ENCODE measurements at regions not wholly inside any gene's neighbourhood (a gene's known extent, or its start where the extent isn't known, plus 50 kb on each side); places are given as distances from the start of the nearest gene placed in this dataset.

DNA sequence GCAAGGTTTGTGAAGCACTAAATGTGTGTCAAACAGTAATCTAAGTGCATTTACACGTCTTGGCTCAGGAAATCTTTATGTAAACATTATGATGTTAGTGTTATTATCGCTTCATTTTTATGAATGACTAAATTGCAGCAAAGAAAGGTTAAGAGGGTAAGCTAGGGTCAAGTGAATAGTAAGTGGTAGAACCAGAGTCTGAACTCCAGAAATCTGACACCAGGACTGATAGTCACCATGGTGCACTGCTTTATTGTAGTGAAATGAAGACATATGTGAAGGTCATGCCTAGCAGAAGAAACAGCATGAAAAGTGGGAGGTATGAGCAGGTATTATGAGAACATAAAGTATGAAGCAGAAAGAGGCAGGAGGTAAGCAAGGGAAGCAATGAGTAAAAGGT, 368.7 kb upstream of the TENM4 start:
- Mint-ChIP-seq H3K27me3 (no peaks in the 10 kb centered on the region), H3K4me1 (no peaks in the 10 kb centered on the region), H3K36me3 (no peaks in the 10 kb centered on the region), H3K4me3 (no peak overlapping the region), H3K9me3 (peaks cover 6% of the 10 kb centered on the region), H3K27ac (no peak overlapping the region)
- no peak for DNase-seq (ENCODE audit: low spot score in 2 of 2)
- ATAC-seq (ENCODE audit: low read depth), result no peak

GRCh38 chr11:79807506-79807905, 366.7 kb upstream of the TENM4 start:
- H3K27me3 Mint-ChIP-seq, result no peaks in the 10 kb centered on the region
- ATAC-seq (ENCODE audit: low read depth) (no peak), DNase-seq (ENCODE audit: low spot score in 2 of 2) (no peak)
- H3K4me1 Mint-ChIP-seq, result no peaks in the 10 kb centered on the region
- H3K4me3 Mint-ChIP-seq, result no peak overlapping the region
- peaks cover 6% of the 10 kb centered on the region for H3K9me3 Mint-ChIP-seq
- H3K27ac Mint-ChIP-seq, result no peak overlapping the region
- H3K36me3 Mint-ChIP-seq, result no peaks in the 10 kb centered on the region

DNA sequence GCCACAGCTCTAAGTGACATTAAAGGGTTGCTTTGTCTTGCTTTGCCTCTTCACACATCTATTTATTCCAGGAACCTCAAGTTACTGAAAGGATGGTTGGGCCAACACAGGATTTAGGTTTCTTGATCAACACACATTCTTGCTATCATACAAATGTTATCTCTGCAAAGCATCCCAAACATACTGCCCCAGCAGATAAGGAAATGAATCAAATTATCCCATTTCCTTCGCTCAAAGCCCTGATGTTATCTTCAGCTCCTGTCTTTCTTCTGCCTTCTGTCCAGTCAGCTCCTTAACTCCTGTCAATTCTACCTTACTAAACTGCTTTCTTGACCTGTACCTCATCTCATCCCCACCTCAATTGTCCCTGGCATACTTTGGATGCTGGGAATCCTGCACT, 355.9 kb upstream of the TENM4 start:
- DNase-seq (ENCODE audit: low spot score in 2 of 2), result no peak
- Mint-ChIP-seq H3K36me3 (no peaks in the 10 kb centered on the region), H3K27ac (no peak overlapping the region), H3K9me3 (peaks cover 8% of the 10 kb centered on the region), H3K4me1 (no peaks in the 10 kb centered on the region), H3K27me3 (no peaks in the 10 kb centered on the region), H3K4me3 (no peak overlapping the region)
- ATAC-seq (ENCODE audit: low read depth), result no peak

GRCh38 chr11:79794484-79795393, 353.9 kb upstream of the TENM4 start:
- Mint-ChIP-seq H3K4me3 (no peak overlapping the region), H3K36me3 (no peaks in the 10 kb centered on the region), H3K9me3 (peaks cover 7% of the 10 kb centered on the region), H3K4me1 (no peaks in the 10 kb centered on the region), H3K27ac (no peak overlapping the region), H3K27me3 (no peaks in the 10 kb centered on the region)
- ATAC-seq (ENCODE audit: low read depth), result no peak
- DNase-seq (ENCODE audit: low spot score in 2 of 2), result no peak

- Mint-ChIP-seq H3K4me3 (no peak overlapping the region), H3K9me3 (peaks cover 7% of the 10 kb centered on the region), H3K27me3 (no peaks in the 10 kb centered on the region), H3K4me1 (no peaks in the 10 kb centered on the region), H3K36me3 (no peaks in the 10 kb centered on the region), H3K27ac (no peak overlapping the region)
- ATAC-seq (ENCODE audit: low read depth), result no peak
- no peak for DNase-seq (ENCODE audit: low spot score in 2 of 2)
Observed at GRCh38 chr11:79794057-79794456, 353.2 kb upstream of the TENM4 start.

DNA sequence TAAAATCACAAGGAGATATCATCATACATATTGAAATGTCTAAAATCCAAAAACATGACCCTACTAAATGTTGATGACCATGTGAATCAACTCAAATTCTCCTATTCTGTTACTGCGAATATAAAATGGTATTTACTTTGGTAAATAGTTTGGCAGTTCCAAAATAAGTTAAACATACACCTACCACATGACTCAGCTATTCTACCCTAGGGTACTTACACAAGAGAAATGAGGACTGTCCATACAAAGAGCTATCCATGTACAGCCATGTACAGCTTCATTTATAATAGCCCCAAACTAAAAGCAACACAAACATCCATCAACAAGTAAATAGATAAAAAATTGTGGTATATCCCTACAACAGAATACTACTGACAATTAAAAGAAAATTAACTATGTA, 346.1 kb upstream of the TENM4 start:
- Mint-ChIP-seq H3K9me3 (peaks cover 3% of the 10 kb centered on the region), H3K27me3 (no peaks in the 10 kb centered on the region), H3K4me1 (no peaks in the 10 kb centered on the region), H3K36me3 (no peaks in the 10 kb centered on the region), H3K27ac (no peak overlapping the region), H3K4me3 (no peak overlapping the region)
- ATAC-seq (ENCODE audit: low read depth) (no peak), DNase-seq (ENCODE audit: low spot score in 2 of 2) (no peak)

GRCh38 chr11:79783833-79784232, 343.0 kb upstream of the TENM4 start:
- H3K4me3 Mint-ChIP-seq, result no peak overlapping the region
- H3K27me3 Mint-ChIP-seq, result no peaks in the 10 kb centered on the region
- H3K9me3 Mint-ChIP-seq, result peaks cover 2% of the 10 kb centered on the region
- no peaks in the 10 kb centered on the region for H3K4me1 Mint-ChIP-seq
- H3K27ac Mint-ChIP-seq, result no peak overlapping the region
- H3K36me3 Mint-ChIP-seq, result no peaks in the 10 kb centered on the region
- DNase-seq (ENCODE audit: low spot score in 2 of 2), result no peak
- ATAC-seq (ENCODE audit: low read depth), result no peak

GRCh38 chr11:79768343-79768742, 327.5 kb upstream of the TENM4 start:
- H3K27me3 Mint-ChIP-seq, result no peaks in the 10 kb centered on the region
- no peak overlapping the region for H3K4me3 Mint-ChIP-seq
- no peaks in the 10 kb centered on the region for H3K9me3 Mint-ChIP-seq
- DNase-seq (ENCODE audit: low spot score in 2 of 2) (no peak), ATAC-seq (ENCODE audit: low read depth) (no peak)
- H3K36me3 Mint-ChIP-seq, result peaks cover 1% of the 10 kb centered on the region
- H3K27ac Mint-ChIP-seq, result no peak overlapping the region
- no peaks in the 10 kb centered on the region for H3K4me1 Mint-ChIP-seq

- H3K27me3 Mint-ChIP-seq, result no peaks in the 10 kb centered on the region
- ATAC-seq (ENCODE audit: low read depth), result no peak
- no peak for DNase-seq (ENCODE audit: low spot score in 2 of 2)
- H3K36me3 Mint-ChIP-seq, result peaks cover 1% of the 10 kb centered on the region
- H3K9me3 Mint-ChIP-seq, result peaks cover 3% of the 10 kb centered on the region
- no peak overlapping the region for H3K27ac Mint-ChIP-seq
- no peaks in the 10 kb centered on the region for H3K4me1 Mint-ChIP-seq
- H3K4me3 Mint-ChIP-seq, result no peak overlapping the region
Observed at GRCh38 chr11:79762279-79762921, 321.6 kb upstream of the TENM4 start.

DNA sequence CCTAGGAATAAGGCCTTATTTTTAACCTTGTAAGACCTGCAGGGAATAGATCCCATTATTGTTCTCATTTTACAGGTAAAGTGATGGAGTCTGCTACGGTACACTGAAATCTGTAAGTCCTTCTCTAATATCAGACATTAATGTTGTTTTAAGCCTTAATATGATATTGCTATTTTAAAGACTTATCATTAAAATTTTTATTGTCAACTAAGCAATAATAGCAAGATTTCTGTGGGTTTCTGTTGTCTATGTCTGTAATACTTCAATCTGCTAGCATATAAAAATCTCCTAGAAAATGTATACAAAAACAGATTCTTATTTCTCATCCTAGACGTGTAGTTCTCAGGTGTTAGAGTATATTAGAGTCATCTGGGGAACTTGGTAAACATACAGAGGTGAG, 317.5 kb upstream of the TENM4 start:
- DNase-seq (ENCODE audit: low spot score in 2 of 2) (no peak), ATAC-seq (ENCODE audit: low read depth) (no peak)
- peaks cover 4% of the 10 kb centered on the region for H3K9me3 Mint-ChIP-seq
- H3K4me3 Mint-ChIP-seq, result no peak overlapping the region
- no peaks in the 10 kb centered on the region for H3K36me3 Mint-ChIP-seq
- H3K27me3 Mint-ChIP-seq, result no peaks in the 10 kb centered on the region
- no peak overlapping the region for H3K27ac Mint-ChIP-seq
- no peaks in the 10 kb centered on the region for H3K4me1 Mint-ChIP-seq

DNA sequence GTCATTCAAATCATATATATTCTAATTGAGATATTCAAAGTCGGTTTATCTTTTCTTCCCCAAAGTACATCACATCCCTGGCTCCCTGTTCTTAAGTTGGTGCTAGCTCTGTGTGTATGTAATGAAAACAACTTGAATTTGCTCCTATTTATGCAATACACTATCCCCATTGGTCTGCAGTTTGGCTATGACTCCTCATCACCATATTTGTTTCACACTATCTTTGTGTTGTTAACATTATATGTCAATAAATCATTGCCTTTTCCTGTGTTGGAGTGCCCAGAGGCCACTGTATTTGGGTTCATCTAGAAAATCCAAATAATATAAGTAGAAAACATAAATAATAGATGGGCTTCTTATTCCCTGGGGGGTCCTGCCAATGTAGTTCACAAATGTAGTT, 306.6 kb upstream of the TENM4 start:
- H3K4me1 Mint-ChIP-seq, result no peaks in the 10 kb centered on the region
- H3K27me3 Mint-ChIP-seq, result peaks cover 1% of the 10 kb centered on the region
- DNase-seq (ENCODE audit: low spot score in 2 of 2), result no peak
- H3K4me3 Mint-ChIP-seq, result no peak overlapping the region
- peaks cover 1% of the 10 kb centered on the region for H3K9me3 Mint-ChIP-seq
- H3K36me3 Mint-ChIP-seq, result no peaks in the 10 kb centered on the region
- ATAC-seq (ENCODE audit: low read depth), result no peak
- H3K27ac Mint-ChIP-seq, result no peak overlapping the region

- DNase-seq (ENCODE audit: low spot score in 2 of 2) (no peak), ATAC-seq (ENCODE audit: low read depth) (no peak)
- Mint-ChIP-seq H3K27me3 (peaks cover 1% of the 10 kb centered on the region), H3K4me3 (no peak overlapping the region), H3K27ac (no peak overlapping the region), H3K4me1 (no peaks in the 10 kb centered on the region), H3K9me3 (peaks cover 2% of the 10 kb centered on the region), H3K36me3 (no peaks in the 10 kb centered on the region)
Observed at GRCh38 chr11:79744941-79745340, 304.1 kb upstream of the TENM4 start.

- H3K36me3 Mint-ChIP-seq, result no peaks in the 10 kb centered on the region
- no peak overlapping the region for H3K27ac Mint-ChIP-seq
- no peak overlapping the region for H3K4me3 Mint-ChIP-seq
- ATAC-seq (ENCODE audit: low read depth) (no peak), DNase-seq (ENCODE audit: low spot score in 2 of 2) (no peak)
- peaks cover 3% of the 10 kb centered on the region for H3K27me3 Mint-ChIP-seq
- H3K4me1 Mint-ChIP-seq, result no peaks in the 10 kb centered on the region
- H3K9me3 Mint-ChIP-seq, result peaks cover 8% of the 10 kb centered on the region
Observed at GRCh38 chr11:79742176-79742575, 301.3 kb upstream of the TENM4 start.

GRCh38 chr11:79739591-79739990, 298.8 kb upstream of the TENM4 start:
- ATAC-seq (ENCODE audit: low read depth) (no peak), DNase-seq (ENCODE audit: low spot score in 2 of 2) (no peak)
- Mint-ChIP-seq H3K9me3 (peaks cover 8% of the 10 kb centered on the region), H3K4me1 (no peaks in the 10 kb centered on the region), H3K36me3 (no peaks in the 10 kb centered on the region), H3K27ac (no peak overlapping the region), H3K27me3 (peaks cover 2% of the 10 kb centered on the region), H3K4me3 (no peak overlapping the region)

GRCh38 chr11:79727221-79727620, 286.4 kb upstream of the TENM4 start:
- H3K4me3 Mint-ChIP-seq, result no peak overlapping the region
- no peaks in the 10 kb centered on the region for H3K4me1 Mint-ChIP-seq
- no peak for ATAC-seq (ENCODE audit: low read depth)
- no peak overlapping the region for H3K27ac Mint-ChIP-seq
- no peaks in the 10 kb centered on the region for H3K27me3 Mint-ChIP-seq
- H3K36me3 Mint-ChIP-seq, result no peaks in the 10 kb centered on the region
- H3K9me3 Mint-ChIP-seq, result peaks cover 3% of the 10 kb centered on the region
- DNase-seq (ENCODE audit: low spot score in 2 of 2), result no peak
